GM12878 (cell line): ENCODE measurements at regions not wholly inside any gene's neighbourhood (a gene's known extent, or its start where the extent isn't known, plus 50 kb on each side); places are given as distances from the start of the nearest gene placed in this dataset.

Experiments used
- ETV6 ChIP-seq, 2 experiments: fragments of 450-650 bp in 1 of 2; IDR thresholded peaks in 1 of 2; conservative IDR thresholded peaks in 1 of 2; 2 replicates each; pipeline ENCODE4 v1.6.1; 2014; ENCODE audit warnings: antibody characterized with exemption in 1 of 2, borderline replicate concordance in 1 of 2, low read depth in 1 of 2, mild to moderate bottlenecking in 1 of 2, moderate library complexity in 1 of 2
- FOS ChIP-seq: IDR thresholded peaks from 3 replicates; pipeline ENCODE4 v1.6.1; 2011; ENCODE audit warnings: borderline replicate concordance; ENCODE audit not compliant: insufficient read length; ENCODE audit errors: extremely low read depth
- POLR2A ChIP-seq: IDR thresholded peaks from 2 replicates; pipeline ENCODE4 v1.6.1; 2011; ENCODE audit warnings: low read depth, mild to moderate bottlenecking, low read length
- POLR2AphosphoS5 ChIP-seq: IDR thresholded peaks from 2 replicates; pipeline ENCODE4 v1.6.1; 2011; ENCODE audit warnings: mild to moderate bottlenecking, low read length, inconsistent platforms
- RAD21 ChIP-seq: IDR thresholded peaks from 2 replicates; pipeline ENCODE4 v1.6.1; 2011; ENCODE audit warnings: mild to moderate bottlenecking, low read depth, low read length, moderate library complexity; ENCODE audit not compliant: insufficient read depth
- RB1 ChIP-seq: fragments of 450-650 bp; formaldehyde crosslinking; IDR thresholded peaks from 2 replicates; pipeline ENCODE4 v1.6.1; 2017; ENCODE audit warnings: mild to moderate bottlenecking, borderline replicate concordance
- RBBP5 ChIP-seq: fragments of 200-600 bp; sonication (generic); conservative IDR thresholded peaks from 2 replicates; pipeline ENCODE4 v1.6.1; 2016
- SMAD5 ChIP-seq: IDR thresholded peaks from 2 replicates; pipeline ENCODE4 v1.6.1; 2016; ENCODE audit warnings: antibody characterized with exemption, low read depth
- SMC3 ChIP-seq: IDR thresholded peaks from 2 replicates; pipeline ENCODE4 v1.6.1; 2011; ENCODE audit warnings: low read length, improper control_type of control experiment, borderline replicate concordance
- SREBF2 ChIP-seq: IDR thresholded peaks from 2 replicates; pipeline ENCODE4 v1.6.1; 2012; ENCODE audit warnings: mild to moderate bottlenecking, low read length
- ZBED1 ChIP-seq: IDR thresholded peaks from 2 replicates; pipeline ENCODE4 v1.6.1; 2016; ENCODE audit warnings: borderline replicate concordance
- TF ChIP-seq, protein P1 (sequence below): fragments of 450-650 bp; IDR thresholded peaks from 2 replicates; pipeline ENCODE4 v1.6.1; 2018; ENCODE audit warnings: mild to moderate bottlenecking, low read depth, moderate library complexity; ENCODE audit not compliant: partially characterized antibody

DNA sequence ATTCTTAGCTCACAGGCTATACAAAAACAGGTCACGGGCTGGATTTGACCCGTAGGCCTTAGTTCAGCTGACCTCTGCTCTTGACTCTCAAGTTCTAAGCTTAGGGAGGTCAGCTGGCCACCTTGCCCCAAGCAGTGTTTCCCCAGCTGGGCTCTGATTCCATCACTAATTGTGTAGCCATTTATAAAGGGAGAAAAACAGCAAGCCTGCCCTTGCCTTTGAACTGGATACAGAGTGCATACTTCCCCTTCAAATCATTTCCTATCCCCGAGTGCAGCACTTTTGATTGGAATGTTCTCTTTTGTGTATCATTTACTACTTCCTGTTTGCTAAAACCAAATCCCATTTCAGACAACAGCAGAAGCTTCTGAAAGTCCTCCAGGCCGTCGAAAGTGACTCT, 153.6 kb downstream of the KATNIP start:
- TF ChIP-seq RB1 = no peak
- TF ChIP-seq ETV6 (conservative IDR thresholded peaks at IDR 0.05 in 1 of 2, IDR thresholded peaks at IDR 0.05 in 1 of 2; ENCODE audit: borderline replicate concordance in 1 of 2, low read depth in 1 of 2) = no peak
- TF ChIP-seq FOS = no peak
- TF ChIP-seq RBBP5 = no peak
- TF ChIP-seq SREBF2 = no peak
- TF ChIP-seq, protein P1, sequence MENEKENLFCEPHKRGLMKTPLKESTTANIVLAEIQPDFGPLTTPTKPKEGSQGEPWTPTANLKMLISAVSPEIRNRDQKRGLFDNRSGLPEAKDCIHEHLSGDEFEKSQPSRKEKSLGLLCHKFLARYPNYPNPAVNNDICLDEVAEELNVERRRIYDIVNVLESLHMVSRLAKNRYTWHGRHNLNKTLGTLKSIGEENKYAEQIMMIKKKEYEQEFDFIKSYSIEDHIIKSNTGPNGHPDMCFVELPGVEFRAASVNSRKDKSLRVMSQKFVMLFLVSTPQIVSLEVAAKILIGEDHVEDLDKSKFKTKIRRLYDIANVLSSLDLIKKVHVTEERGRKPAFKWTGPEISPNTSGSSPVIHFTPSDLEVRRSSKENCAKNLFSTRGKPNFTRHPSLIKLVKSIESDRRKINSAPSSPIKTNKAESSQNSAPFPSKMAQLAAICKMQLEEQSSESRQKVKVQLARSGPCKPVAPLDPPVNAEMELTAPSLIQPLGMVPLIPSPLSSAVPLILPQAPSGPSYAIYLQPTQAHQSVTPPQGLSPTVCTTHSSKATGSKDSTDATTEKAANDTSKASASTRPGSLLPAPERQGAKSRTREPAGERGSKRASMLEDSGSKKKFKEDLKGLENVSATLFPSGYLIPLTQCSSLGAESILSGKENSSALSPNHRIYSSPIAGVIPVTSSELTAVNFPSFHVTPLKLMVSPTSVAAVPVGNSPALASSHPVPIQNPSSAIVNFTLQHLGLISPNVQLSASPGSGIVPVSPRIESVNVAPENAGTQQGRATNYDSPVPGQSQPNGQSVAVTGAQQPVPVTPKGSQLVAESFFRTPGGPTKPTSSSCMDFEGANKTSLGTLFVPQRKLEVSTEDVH = no peak
- TF ChIP-seq SMC3 = no peak
- no peak for TF ChIP-seq ZBED1
- TF ChIP-seq POLR2A = no peak
- no peak for TF ChIP-seq RAD21
- TF ChIP-seq SMAD5 = no peak
- no peak for TF ChIP-seq POLR2AphosphoS5
